GM21576 (cell line): ENCODE measurements at regions not wholly inside any gene's neighbourhood (a gene's known extent, or its start where the extent isn't known, plus 50 kb on each side); places are given as distances from the start of the nearest gene placed in this dataset.

Experiments
- ATAC-seq: cut with Tn5 transposase; IDR thresholded peaks from one replicate; pipeline ENCODE4 v1.9.1; 2021; ENCODE audit warnings: mild to moderate bottlenecking, moderate library complexity; ENCODE audit not compliant: unreplicated experiment

- no peak for ATAC-seq
Measured at GRCh38 chr14:96979611-96980074, 182.5 kb downstream of the VRK1 start.

- ATAC-seq = no peak
Measured at GRCh38 chr14:96980835-96981234, 183.7 kb downstream of the VRK1 start.

GRCh38 chr14:96986256-96987085 lies 189.3 kb downstream of the VRK1 start:
- no peak for ATAC-seq

- no peak for ATAC-seq
Measured at GRCh38 chr14:96987086-96987474, 189.9 kb downstream of the VRK1 start.

- no peak for ATAC-seq
Measured at GRCh38 chr14:96987771-96988170, 190.6 kb downstream of the VRK1 start.

- ATAC-seq = no peak
Measured at GRCh38 chr14:96989306-96989705, 192.1 kb downstream of the VRK1 start.

- no peak for ATAC-seq
Measured at GRCh38 chr14:96991226-96991625, 194.0 kb downstream of the VRK1 start.

GRCh38 chr14:96994999-96995398 lies 197.8 kb downstream of the VRK1 start:
- ATAC-seq = no peak

- no peak for ATAC-seq
Measured at GRCh38 chr14:96997269-96997668, 200.1 kb downstream of the VRK1 start.

GRCh38 chr14:96997996-96998395 lies 200.8 kb downstream of the VRK1 start:
- ATAC-seq = no peak

GRCh38 chr14:96999654-97000155 lies 202.5 kb downstream of the VRK1 start:
- no peak for ATAC-seq

GRCh38 chr14:97002454-97002853 lies 205.3 kb downstream of the VRK1 start:
- no peak for ATAC-seq

GRCh38 chr14:97005934-97006333 lies 208.8 kb downstream of the VRK1 start:
- ATAC-seq = no peak

GRCh38 chr14:97010491-97011160 lies 213.4 kb downstream of the VRK1 start:
- ATAC-seq = no peak

- no peak for ATAC-seq
Measured at GRCh38 chr14:97013878-97014277, 216.7 kb downstream of the VRK1 start.

- no peak for ATAC-seq
Measured at GRCh38 chr14:97021001-97021400, 223.8 kb downstream of the VRK1 start.

- ATAC-seq = no peak
Measured at GRCh38 chr14:97021571-97022168, 224.5 kb downstream of the VRK1 start.

- no peak for ATAC-seq
Measured at GRCh38 chr14:97022741-97023140, 225.6 kb downstream of the VRK1 start.

GRCh38 chr14:97023871-97024270 lies 226.7 kb downstream of the VRK1 start:
- no peak for ATAC-seq

- ATAC-seq = no peak
Measured at GRCh38 chr14:97024300-97024699, 227.1 kb downstream of the VRK1 start.

GRCh38 chr14:97025722-97026121 lies 228.5 kb downstream of the VRK1 start:
- no peak for ATAC-seq
